DOHH2 (cell line): ENCODE measurements at regions not wholly inside any gene's neighbourhood (a gene's known extent, or its start where the extent isn't known, plus 50 kb on each side); places are given as distances from the start of the nearest gene placed in this dataset.

Experiments used
- H3F3A ChIP-seq: fragments of 200-600 bp; sonication (generic), shearing (Covaris generic); 2 replicates; pipeline ENCODE4 v1.6.0; 2016; ENCODE audit warnings: antibody characterized with exemption, mild to moderate bottlenecking; ENCODE audit not compliant: control insufficient read depth, insufficient read depth
- H3K27ac ChIP-seq: fragments of 200-600 bp; sonication (generic); 2 replicates; pipeline ENCODE4 v1.5.1; 2014; ENCODE audit warnings: low read depth, mild to moderate bottlenecking, low read length, moderate library complexity
- H3K27me3 ChIP-seq: fragments of 200-600 bp; sonication (generic); 2 replicates; pipeline ENCODE4 v1.6.1; 2014; ENCODE audit warnings: mild to moderate bottlenecking, low read length, mixed read lengths; ENCODE audit not compliant: control insufficient read depth
- H3K36me3 ChIP-seq: fragments of 200-600 bp; sonication (generic); 2 replicates; pipeline ENCODE4 v1.6.1; 2014; ENCODE audit warnings: mild to moderate bottlenecking, low read length, moderate library complexity, mixed read lengths; ENCODE audit not compliant: control insufficient read depth
- H3K4me1 ChIP-seq: fragments of 200-600 bp; sonication (generic); 2 replicates; pipeline ENCODE4 v1.6.1; 2014; ENCODE audit warnings: mild to moderate bottlenecking, low read length, mixed read lengths; ENCODE audit not compliant: control insufficient read depth
- H3K4me2 ChIP-seq: fragments of 200-600 bp; sonication (generic); 2 replicates; pipeline ENCODE4 v1.6.0; 2014; ENCODE audit warnings: mild to moderate bottlenecking, low read length, moderate library complexity
- H3K4me3 ChIP-seq: fragments of 200-600 bp; sonication (generic); 2 replicates; pipeline ENCODE4 v1.5.1; 2014; ENCODE audit warnings: mild to moderate bottlenecking, low read length, mixed read lengths
- H3K79me2 ChIP-seq: fragments of 200-600 bp; sonication (generic); 2 replicates; pipeline ENCODE4 v1.6.1; 2014; ENCODE audit warnings: mild to moderate bottlenecking, low read length, mixed read lengths; ENCODE audit not compliant: control insufficient read depth
- H3K9me2 ChIP-seq: fragments of 200-600 bp; sonication (generic); replicated peaks from 2 replicates; pipeline ENCODE4 v1.6.1; 2014; ENCODE audit warnings: mild to moderate bottlenecking, low read length, mixed read lengths; ENCODE audit not compliant: control insufficient read depth
- H3K9me3 ChIP-seq: fragments of 200-600 bp; sonication (generic); 2 replicates; pipeline ENCODE4 v1.6.1; 2014; ENCODE audit warnings: antibody characterized with exemption, low read length, mixed read lengths; ENCODE audit not compliant: control insufficient read depth, insufficient read depth
- H4K20me1 ChIP-seq: fragments of 200-600 bp; sonication (generic); 2 replicates; pipeline ENCODE4 v1.6.0; 2014; ENCODE audit warnings: low read depth, mild to moderate bottlenecking, antibody characterized with exemption, low read length, moderate library complexity; ENCODE audit not compliant: control insufficient read depth, insufficient read depth
- EZH2phosphoT487 ChIP-seq: fragments of 200-600 bp; sonication (generic); IDR thresholded peaks from 2 replicates; pipeline ENCODE4 v1.6.1; 2017; ENCODE audit warnings: borderline replicate concordance, mild to moderate bottlenecking, antibody characterized with exemption, low read length, moderate library complexity, mixed read lengths
- TF ChIP-seq, protein P1 (sequence below): fragments of 200-600 bp; sonication (generic); IDR thresholded peaks from one replicate; pipeline ENCODE4 v1.5.1; 2014; ENCODE audit warnings: antibody characterized with exemption, mild to moderate bottlenecking, low read depth, low read length; ENCODE audit not compliant: poor library complexity, severe bottlenecking

DNA sequence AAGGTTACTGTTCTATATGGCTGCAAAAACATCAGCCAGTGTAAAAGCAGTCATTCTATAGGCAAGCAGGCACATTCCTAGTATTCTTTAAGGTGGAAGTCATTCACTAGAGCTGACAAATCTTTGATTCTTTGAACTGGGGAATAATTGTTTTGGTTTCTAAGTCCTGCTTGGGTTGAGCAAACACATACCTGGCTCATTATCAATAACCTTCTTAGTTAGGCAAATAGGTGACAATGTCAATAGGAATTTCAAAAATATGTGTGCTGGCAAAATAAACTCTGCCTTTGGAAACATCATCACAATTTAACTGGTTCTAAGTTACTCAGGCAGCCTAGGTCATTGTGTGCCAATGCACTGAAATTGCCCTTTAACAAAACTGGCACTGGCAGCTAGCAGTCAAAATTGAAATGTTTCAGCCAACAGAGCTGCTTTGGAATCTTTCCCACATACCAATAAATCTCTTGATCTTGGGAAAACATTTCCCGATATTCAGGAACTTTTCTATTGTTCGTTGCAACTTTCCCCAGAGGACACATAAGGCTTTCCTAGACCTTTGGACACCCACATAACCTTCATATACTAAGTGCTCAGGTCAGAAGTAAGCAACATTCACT lies 402.0 kb upstream of the MMADHC start:
- TF ChIP-seq EZH2phosphoT487: no peak
- TF ChIP-seq, protein P1, sequence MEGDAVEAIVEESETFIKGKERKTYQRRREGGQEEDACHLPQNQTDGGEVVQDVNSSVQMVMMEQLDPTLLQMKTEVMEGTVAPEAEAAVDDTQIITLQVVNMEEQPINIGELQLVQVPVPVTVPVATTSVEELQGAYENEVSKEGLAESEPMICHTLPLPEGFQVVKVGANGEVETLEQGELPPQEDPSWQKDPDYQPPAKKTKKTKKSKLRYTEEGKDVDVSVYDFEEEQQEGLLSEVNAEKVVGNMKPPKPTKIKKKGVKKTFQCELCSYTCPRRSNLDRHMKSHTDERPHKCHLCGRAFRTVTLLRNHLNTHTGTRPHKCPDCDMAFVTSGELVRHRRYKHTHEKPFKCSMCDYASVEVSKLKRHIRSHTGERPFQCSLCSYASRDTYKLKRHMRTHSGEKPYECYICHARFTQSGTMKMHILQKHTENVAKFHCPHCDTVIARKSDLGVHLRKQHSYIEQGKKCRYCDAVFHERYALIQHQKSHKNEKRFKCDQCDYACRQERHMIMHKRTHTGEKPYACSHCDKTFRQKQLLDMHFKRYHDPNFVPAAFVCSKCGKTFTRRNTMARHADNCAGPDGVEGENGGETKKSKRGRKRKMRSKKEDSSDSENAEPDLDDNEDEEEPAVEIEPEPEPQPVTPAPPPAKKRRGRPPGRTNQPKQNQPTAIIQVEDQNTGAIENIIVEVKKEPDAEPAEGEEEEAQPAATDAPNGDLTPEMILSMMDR: no peak
- H3K9me2 ChIP-seq: no peaks in the 10 kb centered on the region
- no peaks in the 10 kb centered on the region for H4K20me1 ChIP-seq
- H3K4me1 ChIP-seq: no peaks in the 10 kb centered on the region
- H3K79me2 ChIP-seq: no peaks in the 10 kb centered on the region
- H3F3A ChIP-seq: no peaks in the 10 kb centered on the region
- H3K36me3 ChIP-seq: no peaks in the 10 kb centered on the region
- H3K27me3 ChIP-seq: no peaks in the 10 kb centered on the region
- no peak overlapping the region for H3K27ac ChIP-seq
- no peaks in the 10 kb centered on the region; the same call in 1 of the 2 replicates for H3K9me3 ChIP-seq
- no peak overlapping the region for H3K4me2 ChIP-seq
- no peak overlapping the region for H3K4me3 ChIP-seq

DNA sequence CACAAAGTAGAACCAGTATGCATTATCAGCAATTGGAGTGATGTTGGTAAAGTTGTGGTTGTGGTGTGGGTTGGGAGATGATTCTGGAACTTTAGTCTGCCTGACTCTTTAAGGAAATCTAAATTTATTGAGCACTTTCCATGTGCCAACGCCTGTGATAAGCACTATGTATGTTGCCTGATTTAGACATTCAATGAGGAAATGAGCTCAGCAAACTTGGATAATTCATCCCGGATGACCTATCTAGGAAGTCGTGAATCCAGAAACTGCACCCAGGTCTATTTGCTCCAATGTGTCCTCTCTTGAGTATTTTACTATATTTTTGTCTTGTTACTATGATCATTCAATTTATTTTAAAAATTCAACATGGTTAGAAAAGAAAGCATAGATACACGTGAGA lies 400.8 kb upstream of the MMADHC start:
- Histone ChIP-seq H3F3A (no peaks in the 10 kb centered on the region), H3K4me2 (no peak overlapping the region), H3K27ac (no peak overlapping the region), H3K79me2 (no peaks in the 10 kb centered on the region), H4K20me1 (no peaks in the 10 kb centered on the region), H3K36me3 (no peaks in the 10 kb centered on the region), H3K4me1 (no peaks in the 10 kb centered on the region), H3K4me3 (no peak overlapping the region), H3K9me2 (no peaks in the 10 kb centered on the region), H3K9me3 (no peaks in the 10 kb centered on the region; the same call in 1 of the 2 replicates), H3K27me3 (no peaks in the 10 kb centered on the region)
- TF ChIP-seq, protein P1: no peak
- no peak for TF ChIP-seq EZH2phosphoT487

DNA sequence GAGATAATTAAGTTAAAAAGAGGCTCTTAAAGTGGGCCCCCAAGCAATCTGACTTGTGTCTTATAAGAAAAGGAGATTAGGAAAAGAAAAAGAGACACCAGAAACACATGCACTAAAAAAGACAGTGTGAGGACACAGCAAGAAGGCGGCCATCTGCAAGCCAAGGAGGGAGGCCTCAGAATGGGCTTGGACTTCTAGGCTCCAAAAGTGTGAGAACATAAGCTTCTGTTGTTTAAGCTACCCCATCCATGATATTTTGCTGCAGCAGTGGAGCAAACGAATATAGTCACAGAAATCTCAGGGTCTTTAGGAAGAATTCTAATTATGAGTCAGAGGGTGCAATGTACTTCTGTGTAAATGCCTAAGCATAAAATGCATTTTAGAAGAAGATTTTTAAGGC lies 399.3 kb upstream of the MMADHC start:
- Histone ChIP-seq H3F3A (no peaks in the 10 kb centered on the region), H3K4me2 (no peak overlapping the region), H3K9me2 (no peaks in the 10 kb centered on the region), H3K27ac (no peak overlapping the region), H3K36me3 (no peaks in the 10 kb centered on the region), H3K27me3 (no peaks in the 10 kb centered on the region), H3K79me2 (no peaks in the 10 kb centered on the region), H3K9me3 (no peaks in the 10 kb centered on the region), H3K4me3 (no peak overlapping the region), H3K4me1 (no peaks in the 10 kb centered on the region), H4K20me1 (no peaks in the 10 kb centered on the region)
- TF ChIP-seq, protein P1: no peak
- no peak for TF ChIP-seq EZH2phosphoT487
